GM12873 (cell line): ENCODE measurements at regions not wholly inside any gene's neighbourhood (a gene's known extent, or its start where the extent isn't known, plus 50 kb on each side); places are given as distances from the start of the nearest gene placed in this dataset.

ENCODE experiments used
- CTCF ChIP-seq: IDR thresholded peaks from 2 replicates; pipeline ENCODE4 v1.5.1; 2012; ENCODE audit warnings: low read depth, mild to moderate bottlenecking, moderate library complexity, low read length, control low read depth; ENCODE audit not compliant: insufficient read depth; ENCODE audit errors: missing control alignments

GRCh38 chr6:157759028-157759427, 64.0 kb upstream of the SNX9 start:
- no peak for TF ChIP-seq CTCF

- TF ChIP-seq CTCF = no peak
Observed at GRCh38 chr6:157760137-157760536, 62.9 kb upstream of the SNX9 start.

GRCh38 chr6:157760589-157761330, 62.3 kb upstream of the SNX9 start:
- no peak for TF ChIP-seq CTCF

GRCh38 chr6:157761331-157761921, 61.6 kb upstream of the SNX9 start:
- no peak for TF ChIP-seq CTCF

GRCh38 chr6:157761926-157762325, 61.1 kb upstream of the SNX9 start:
- no peak for TF ChIP-seq CTCF

GRCh38 chr6:157762636-157763035, 60.4 kb upstream of the SNX9 start:
- peak; percentile 34 for TF ChIP-seq CTCF

GRCh38 chr6:157763129-157763903, 59.7 kb upstream of the SNX9 start:
- no peak for TF ChIP-seq CTCF
